22Rv1 (cell line): ENCODE measurements at regions not wholly inside any gene's neighbourhood (a gene's known extent, or its start where the extent isn't known, plus 50 kb on each side); places are given as distances from the start of the nearest gene placed in this dataset.

Experiments used
- ZFX ChIP-seq: fragments of 450-650 bp; IDR thresholded peaks from 2 replicates; pipeline ENCODE4 v1.6.1; 2017; ENCODE audit warnings: antibody characterized with exemption, borderline replicate concordance
- TF ChIP-seq, protein P1 (sequence below): fragments of 450-650 bp; IDR thresholded peaks from 2 replicates; pipeline ENCODE4 v1.5.1; 2017; ENCODE audit warnings: mild to moderate bottlenecking

DNA sequence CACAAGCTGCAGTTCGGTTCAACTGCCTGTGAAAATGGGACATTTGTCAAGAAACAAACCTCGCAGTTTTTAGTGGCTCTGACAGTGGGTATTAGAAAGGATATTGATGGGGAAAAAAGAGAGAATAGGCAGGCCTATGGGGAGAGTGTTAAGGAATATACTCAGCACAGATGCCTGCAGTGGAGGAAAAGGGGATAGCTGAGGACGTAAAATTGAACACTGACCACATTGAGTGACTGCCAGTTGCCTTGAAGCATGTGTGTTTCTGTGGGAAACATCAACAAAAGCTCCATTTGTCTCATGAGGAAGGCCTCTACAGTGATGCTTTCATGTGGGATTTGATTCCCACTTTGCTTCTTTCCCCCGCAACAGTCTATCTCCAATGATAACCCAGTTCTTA lies 1042.1 kb downstream of the TUSC7 start:
- TF ChIP-seq, protein P1, sequence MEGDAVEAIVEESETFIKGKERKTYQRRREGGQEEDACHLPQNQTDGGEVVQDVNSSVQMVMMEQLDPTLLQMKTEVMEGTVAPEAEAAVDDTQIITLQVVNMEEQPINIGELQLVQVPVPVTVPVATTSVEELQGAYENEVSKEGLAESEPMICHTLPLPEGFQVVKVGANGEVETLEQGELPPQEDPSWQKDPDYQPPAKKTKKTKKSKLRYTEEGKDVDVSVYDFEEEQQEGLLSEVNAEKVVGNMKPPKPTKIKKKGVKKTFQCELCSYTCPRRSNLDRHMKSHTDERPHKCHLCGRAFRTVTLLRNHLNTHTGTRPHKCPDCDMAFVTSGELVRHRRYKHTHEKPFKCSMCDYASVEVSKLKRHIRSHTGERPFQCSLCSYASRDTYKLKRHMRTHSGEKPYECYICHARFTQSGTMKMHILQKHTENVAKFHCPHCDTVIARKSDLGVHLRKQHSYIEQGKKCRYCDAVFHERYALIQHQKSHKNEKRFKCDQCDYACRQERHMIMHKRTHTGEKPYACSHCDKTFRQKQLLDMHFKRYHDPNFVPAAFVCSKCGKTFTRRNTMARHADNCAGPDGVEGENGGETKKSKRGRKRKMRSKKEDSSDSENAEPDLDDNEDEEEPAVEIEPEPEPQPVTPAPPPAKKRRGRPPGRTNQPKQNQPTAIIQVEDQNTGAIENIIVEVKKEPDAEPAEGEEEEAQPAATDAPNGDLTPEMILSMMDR = no peak
- no peak for TF ChIP-seq ZFX
